ENCODE measurements at regions not wholly inside any gene's neighbourhood (a gene's known extent, or its start where the extent isn't known, plus 50 kb on each side); places are given as distances from the start of the nearest gene placed in this dataset.

GRCh38 chr6:8329562-8329961 is 105.8 kb downstream of the SLC35B3 start:
- Histone ChIP-seq H3K27ac (replicated peaks) (no peak overlapping the region), H3K27me3 (ENCODE audit: insufficient read depth, poor library complexity, severe bottlenecking) (no peaks in the 10 kb centered on the region), H3K4me3 (replicated peaks; ENCODE audit: insufficient read depth, low read length) (no peak overlapping the region)
- no peak for DNase-seq (ENCODE audit: low read depth in 1 of 2, low spot score in 1 of 2)
- no peak for TF ChIP-seq GABPA (IDR thresholded peaks at IDR 0.05; ENCODE audit: low read depth)
- no peak for TF ChIP-seq SPI1 (IDR thresholded peaks at IDR 0.05; ENCODE audit: borderline replicate concordance, low read depth)
- TF ChIP-seq REST (IDR thresholded peaks at IDR 0.05; ENCODE audit: insufficient replicate concordance, low read depth), result no peak

GRCh38 chr6:8325743-8326142 is 109.6 kb downstream of the SLC35B3 start:
- no peak overlapping the region for H3K27ac ChIP-seq (replicated peaks)
- no peak for DNase-seq (ENCODE audit: low read depth in 1 of 2, low spot score in 1 of 2)
- no peak overlapping the region for H3K4me3 ChIP-seq (replicated peaks; ENCODE audit: insufficient read depth, low read length)
- H3K27me3 ChIP-seq (ENCODE audit: insufficient read depth, poor library complexity, severe bottlenecking), result no peaks in the 10 kb centered on the region
- TF ChIP-seq CTCF (IDR thresholded peaks at IDR 0.05; ENCODE audit: insufficient read depth, low read length) (no peak), GABPA (IDR thresholded peaks at IDR 0.05; ENCODE audit: low read depth) (no peak), REST (IDR thresholded peaks at IDR 0.05; ENCODE audit: insufficient replicate concordance, low read depth) (no peak), SPI1 (IDR thresholded peaks at IDR 0.05; ENCODE audit: borderline replicate concordance, low read depth) (no peak), POLR2AphosphoS5 (IDR thresholded peaks at IDR 0.05; ENCODE audit: low read depth) (no peak)

- Histone ChIP-seq H3K27ac (replicated peaks) (no peak overlapping the region), H3K27me3 (ENCODE audit: insufficient read depth, poor library complexity, severe bottlenecking) (no peaks in the 10 kb centered on the region), H3K4me3 (replicated peaks; ENCODE audit: insufficient read depth, low read length) (no peak overlapping the region)
- TF ChIP-seq GABPA (IDR thresholded peaks at IDR 0.05; ENCODE audit: low read depth), result no peak
- no peak for TF ChIP-seq CTCF (IDR thresholded peaks at IDR 0.05; ENCODE audit: insufficient read depth, low read length)
- TF ChIP-seq REST (IDR thresholded peaks at IDR 0.05; ENCODE audit: insufficient replicate concordance, low read depth), result no peak
- TF ChIP-seq SPI1 (IDR thresholded peaks at IDR 0.05; ENCODE audit: borderline replicate concordance, low read depth), result no peak
- TF ChIP-seq POLR2AphosphoS5 (IDR thresholded peaks at IDR 0.05; ENCODE audit: low read depth), result no peak
- DNase-seq (ENCODE audit: low read depth in 1 of 2, low spot score in 1 of 2), result no peak
Measured at GRCh38 chr6:8322659-8323058, 112.7 kb downstream of the SLC35B3 start.

All from HL-60 (cell line).